T47D (cell line): ENCODE measurements at regions not wholly inside any gene's neighbourhood (a gene's known extent, or its start where the extent isn't known, plus 50 kb on each side); places are given as distances from the start of the nearest gene placed in this dataset.
"Not testable (repeated sequence)": the region's sequence is repeated elsewhere in the genome, so short reads cannot be mapped to it uniquely, and the experiment has no call there.

Source experiments
- DNase-seq, 2 experiments: peaks; one replicate each; pipeline versions ENCODE4 v3.0.0 to v3.0.0-alpha.2; 2011 to 2012; ENCODE audit warnings: low read depth in 1 of 2, low spot score in 1 of 2
- JUND ChIP-seq: IDR thresholded peaks from 2 replicates; pipeline ENCODE4 v1.6.1; 2012; ENCODE audit warnings: low read depth
- in situ Hi-C: cut with HindIII; loops from 2 replicates; pipeline ENCODE4 v1.10.0; 2016; ENCODE audit warnings: low sequenced_read_pairs, low pct_unique_long_range_greater_than_20kb

DNA sequence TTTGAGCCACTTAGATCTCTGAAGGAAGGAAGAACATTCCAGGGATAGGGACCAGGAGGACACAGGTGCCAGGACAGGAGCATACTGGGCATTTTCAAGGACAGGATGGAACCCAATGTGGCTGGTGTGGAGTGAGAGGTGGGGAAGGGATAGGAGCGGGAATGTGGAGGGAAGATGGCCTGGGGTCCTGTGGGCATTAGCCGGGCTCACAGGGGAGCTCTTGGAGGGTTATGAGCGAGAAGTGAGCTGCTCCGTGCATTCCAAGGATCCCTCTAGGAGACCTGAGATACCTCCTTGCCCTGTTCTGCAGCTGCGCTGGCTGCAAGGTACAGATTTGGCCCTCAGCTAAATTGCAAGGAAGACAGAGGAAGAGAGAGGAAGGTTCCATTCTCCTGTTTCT, 87.5 kb downstream of the IER5 start:
- in situ Hi-C loops = no loop called here
- no peak for TF ChIP-seq JUND
- DNase-seq = no peak

DNA sequence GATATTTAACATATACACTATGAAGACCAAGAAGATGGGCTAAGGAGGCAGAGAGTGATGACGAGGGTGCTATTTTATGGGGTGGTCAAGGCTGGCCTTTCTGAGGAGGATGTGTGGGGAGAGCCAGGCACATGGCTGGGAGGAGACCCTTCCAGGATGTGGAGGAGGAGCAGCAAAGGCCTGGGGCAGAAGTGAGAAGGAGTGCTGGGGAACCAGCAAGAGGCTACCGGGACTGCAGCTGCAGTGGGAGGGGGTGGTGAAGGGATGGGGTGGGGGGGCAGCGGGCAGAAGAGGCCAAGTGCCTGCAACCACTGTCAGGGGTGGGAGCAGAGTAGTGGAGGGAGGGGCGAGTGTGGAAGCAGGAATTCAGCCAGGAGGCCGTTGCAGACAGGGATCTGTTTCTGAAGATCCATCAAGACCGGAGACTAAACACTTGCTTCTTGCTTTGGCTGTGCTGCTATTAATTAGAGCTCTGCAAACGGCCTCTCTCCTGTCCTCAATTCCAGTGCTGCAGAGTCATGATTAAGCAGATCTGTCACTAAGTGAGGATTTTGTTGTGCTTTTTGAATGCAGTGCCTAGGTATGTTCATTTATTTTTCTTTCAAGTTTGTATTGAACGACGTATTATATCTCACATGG, 89.9 kb downstream of the IER5 start:
- no peak for DNase-seq
- no peak for TF ChIP-seq JUND
- in situ Hi-C loops = no loop called here

DNA sequence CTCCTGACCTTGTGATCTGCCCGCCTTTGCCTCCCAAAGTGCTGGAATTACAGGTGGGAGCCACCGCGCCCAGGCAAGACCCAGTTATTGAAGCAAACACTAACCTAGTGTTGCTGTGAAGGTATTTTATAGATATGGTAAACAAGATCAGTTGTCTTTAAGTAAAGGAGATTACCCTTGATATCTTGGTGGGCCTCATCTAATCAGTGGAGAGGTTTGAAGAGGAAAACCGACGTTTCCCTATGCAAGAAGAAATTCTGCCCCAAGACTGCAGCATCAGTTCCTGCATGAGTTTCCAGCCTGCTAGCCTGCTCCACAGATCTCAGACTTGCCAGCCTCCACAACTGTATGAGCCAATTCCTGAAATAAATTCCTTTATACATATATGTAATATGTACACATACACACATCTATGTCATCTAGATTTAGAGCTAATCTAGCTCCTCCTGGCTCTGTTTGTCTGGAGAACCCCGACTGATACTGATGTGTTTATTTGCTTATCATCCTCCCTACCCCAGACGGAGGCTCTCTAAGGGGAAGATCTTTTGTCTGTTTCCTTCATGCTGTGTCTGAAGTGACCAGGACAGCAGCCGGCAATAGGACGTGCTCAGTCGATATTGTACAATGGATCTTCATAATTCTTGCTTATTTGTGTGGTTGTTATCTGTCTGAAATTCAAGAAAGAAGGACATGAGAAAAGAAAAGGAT, 90.9 kb downstream of the IER5 start:
- in situ Hi-C loops = no loop called here
- no peak for DNase-seq
- TF ChIP-seq JUND = no peak

DNA sequence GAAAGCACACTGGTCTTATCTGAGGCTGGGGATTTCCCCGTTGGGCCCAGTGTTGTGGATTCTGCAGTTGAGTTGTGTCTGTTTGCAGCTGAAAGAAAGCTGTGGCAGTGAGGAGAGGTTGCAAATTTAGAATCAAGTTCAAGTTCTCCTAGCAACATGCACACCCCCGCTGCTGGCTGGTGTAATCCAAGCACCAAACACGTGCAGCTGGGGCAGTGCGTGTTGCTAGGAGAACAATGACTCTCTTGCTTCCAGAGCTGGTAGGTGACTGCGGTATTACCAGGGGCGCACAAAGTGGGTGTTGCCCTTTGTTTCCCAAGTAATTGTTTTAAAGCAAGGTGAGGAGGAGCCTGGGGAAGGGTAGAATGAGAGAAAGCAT, 91.5 kb downstream of the IER5 start:
- no peak for DNase-seq
- TF ChIP-seq JUND = no peak
- in situ Hi-C loops = no loop called here

DNA sequence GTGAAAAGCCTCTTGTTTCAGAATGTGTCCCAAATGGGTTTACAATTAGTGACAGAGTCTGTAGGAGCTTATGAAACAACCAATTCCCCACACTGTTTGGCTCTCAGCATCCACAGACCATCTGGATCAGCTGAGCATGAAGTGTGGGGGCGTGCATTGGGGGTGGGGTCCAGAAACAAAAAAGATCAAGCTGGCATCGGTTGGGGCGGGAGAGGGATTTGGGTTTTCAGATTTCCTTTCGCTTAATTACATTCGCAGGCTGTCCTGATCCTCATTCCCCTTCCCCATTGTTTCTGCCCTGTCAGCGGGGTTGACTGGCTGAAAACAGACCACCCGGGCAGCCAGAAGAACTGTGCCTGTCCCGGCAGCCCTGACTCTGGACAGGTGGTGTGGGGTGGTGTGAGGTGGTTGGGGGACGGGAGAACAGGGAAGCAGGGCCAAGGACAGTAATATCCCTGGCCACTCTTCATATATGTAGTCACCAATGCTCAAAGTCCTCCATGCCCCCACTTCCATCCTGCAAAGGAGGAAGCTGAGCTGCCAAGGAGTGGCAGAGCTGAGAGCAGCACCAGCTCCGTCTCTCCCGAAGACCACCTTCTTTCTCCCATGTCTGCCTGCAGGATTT, 92.0 kb downstream of the IER5 start:
- in situ Hi-C loops = no loop called here
- no peak for DNase-seq
- no peak for TF ChIP-seq JUND

DNA sequence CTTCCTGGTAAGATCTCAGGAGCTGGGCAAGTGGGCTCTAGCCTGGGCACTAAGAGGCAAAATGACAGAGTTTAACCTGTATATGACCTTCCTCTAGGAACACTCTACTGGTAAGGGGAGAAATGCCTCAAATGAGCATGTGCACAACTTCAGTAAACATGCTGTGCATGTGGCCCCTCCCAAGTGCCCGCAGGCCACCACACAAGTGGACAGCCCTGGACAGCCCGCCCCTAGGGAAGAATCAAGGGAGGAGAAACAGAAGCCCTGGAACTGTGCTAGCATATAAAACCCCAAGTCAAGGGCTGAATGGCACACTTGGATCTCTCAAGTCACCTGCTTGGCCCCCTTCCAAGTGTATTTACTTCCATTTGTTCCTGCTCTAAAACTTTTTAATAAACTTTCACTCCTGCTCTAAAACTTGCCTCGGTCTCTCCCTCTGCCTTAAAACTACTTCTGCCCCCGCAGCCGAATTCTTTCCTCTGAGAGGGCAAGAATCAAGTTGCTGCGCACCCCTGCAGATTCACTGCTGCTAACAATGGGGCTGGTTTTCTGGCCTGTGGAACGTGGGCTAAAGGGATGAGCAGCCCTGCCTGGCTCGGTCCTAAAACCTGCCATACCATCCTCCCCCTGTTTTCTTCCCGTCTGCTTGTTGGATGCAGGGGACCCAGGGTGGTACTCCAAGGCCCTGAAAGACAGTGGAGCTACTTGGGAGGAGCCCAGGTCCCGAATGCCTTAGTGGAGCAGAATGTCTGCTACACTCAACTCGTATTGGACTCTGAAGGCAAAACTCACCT, 93.5 kb downstream of the IER5 start:
- TF ChIP-seq JUND = no peak
- in situ Hi-C loops = no loop called here

DNA sequence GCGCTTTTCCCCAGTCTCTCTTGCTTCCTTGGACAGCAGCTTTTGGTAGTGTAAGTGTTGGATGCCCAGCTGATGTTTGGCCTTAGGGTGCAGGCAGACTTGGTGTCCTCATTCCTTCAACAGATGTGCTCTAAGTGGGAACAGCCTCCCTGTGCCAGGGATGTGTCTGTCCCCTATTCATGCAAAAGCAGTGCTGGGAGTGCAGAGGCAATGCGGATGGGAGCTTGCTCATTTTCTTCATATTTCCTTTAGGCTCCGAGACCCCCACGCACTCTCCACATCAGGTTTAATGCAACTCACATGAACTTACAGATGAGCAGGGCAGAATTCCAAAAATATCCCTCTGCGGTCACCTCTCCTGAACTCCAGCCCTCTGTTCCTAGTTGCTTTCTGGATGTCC, 96.1 kb downstream of the IER5 start:
- DNase-seq = no peak
- no peak for TF ChIP-seq JUND
- in situ Hi-C loops = no loop called here

More for the DNA sequence above, 93.5 kb downstream of the IER5 start:
- DNase-seq = peak in 1 of 2 experiments; percentile 33

DNA sequence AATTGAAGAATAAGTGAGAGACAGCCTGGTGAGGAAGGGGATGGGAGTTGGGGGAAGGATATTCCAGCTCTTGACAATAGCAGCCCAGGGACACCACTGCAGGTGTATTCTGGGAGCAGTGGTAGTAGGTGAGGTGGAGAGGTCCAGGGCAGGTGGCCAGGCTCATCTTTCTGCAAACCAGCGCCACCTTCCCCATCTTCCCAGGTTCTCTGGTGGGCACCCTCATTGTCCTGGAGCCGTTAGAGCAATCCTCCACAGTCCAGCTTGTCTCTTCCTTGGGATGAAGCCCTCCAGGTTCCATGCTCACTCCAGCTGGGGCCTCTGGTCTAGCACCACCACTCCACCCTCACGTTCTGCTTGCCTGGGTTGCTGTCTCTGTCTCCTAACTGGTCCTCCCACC, 97.0 kb downstream of the IER5 start:
- in situ Hi-C loops = no loop called here
- TF ChIP-seq JUND = no peak
- no peak for DNase-seq

DNA sequence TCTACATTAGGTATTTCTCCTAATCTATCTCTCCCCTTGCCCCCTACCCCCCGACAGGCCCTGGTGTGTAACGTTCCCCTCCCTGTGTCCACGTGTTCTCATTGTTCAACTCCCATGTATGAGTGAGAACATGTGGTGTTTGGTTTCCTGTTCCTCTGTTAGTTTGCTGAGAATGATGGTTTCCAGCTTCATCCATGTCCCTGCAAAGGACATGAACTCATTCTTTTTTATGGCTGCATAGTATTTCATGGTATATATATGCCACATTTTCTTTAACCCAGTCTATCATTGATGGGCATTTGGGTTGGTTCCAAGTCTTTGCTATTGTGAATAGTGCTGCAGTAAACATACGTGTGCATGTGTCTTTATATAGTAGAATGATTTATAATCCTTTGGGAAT, 97.6 kb downstream of the IER5 start:
- in situ Hi-C loops, DNase-seq: not testable (repeated sequence)

DNA sequence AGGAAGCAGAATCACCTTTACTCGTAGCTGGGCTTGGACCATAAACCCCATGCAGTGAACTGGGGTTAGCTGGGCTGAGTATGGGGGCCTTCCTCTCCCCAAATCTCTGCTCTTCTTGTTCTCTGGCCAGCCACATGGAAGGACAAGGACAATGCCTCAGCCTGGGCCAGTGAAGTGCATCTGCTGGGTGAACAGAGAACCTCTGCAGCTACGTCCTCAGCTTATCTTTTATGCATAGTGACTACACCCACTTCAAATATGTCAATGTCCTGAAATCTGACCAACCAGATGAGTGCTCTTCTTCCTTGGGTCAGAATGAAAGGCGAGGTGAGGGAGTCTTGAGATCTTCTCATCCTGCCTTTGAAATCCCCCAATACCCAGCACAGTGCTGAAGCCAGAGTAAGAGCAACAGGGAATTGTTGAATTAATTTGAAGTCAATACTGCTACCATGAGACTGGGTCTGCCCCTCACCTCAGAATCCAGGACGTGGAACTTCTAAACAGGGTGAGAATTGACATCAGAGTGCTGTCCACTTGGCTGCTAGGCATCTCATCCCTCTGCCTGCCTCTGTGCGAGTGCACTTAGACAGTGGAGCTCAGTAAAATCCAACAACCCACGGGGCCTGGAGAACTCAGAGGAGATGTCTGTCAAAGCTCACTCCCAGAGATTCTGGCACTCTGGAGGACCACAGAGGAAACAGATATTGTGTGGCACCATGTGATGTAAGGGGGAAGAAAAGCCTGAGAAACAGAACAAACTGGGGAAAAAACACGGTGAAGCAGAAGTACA, 99.0 kb downstream of the IER5 start:
- in situ Hi-C loops = no loop called here
- DNase-seq = no peak
- no peak for TF ChIP-seq JUND

DNA sequence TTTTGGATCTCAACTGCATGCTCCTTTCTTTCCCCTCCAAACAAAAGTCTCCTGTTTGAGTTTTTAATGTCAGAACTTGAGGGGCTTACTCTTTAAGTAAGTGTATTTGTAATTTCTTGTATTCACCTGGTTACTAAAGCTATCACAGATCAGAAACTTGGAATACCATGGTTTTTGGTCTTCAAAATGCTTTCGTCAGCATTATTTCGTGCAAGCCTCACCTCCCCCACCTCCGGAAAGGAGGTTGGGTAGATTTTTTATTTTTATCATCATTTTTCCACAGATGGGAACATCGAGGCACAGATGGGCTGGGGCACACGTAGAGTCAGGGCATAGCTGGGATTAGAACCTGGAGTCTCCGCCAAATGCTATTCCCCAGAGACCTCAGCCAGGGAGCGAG, 100.7 kb downstream of the IER5 start:
- no peak for TF ChIP-seq JUND
- in situ Hi-C loops = no loop called here
- DNase-seq = no peak

DNA sequence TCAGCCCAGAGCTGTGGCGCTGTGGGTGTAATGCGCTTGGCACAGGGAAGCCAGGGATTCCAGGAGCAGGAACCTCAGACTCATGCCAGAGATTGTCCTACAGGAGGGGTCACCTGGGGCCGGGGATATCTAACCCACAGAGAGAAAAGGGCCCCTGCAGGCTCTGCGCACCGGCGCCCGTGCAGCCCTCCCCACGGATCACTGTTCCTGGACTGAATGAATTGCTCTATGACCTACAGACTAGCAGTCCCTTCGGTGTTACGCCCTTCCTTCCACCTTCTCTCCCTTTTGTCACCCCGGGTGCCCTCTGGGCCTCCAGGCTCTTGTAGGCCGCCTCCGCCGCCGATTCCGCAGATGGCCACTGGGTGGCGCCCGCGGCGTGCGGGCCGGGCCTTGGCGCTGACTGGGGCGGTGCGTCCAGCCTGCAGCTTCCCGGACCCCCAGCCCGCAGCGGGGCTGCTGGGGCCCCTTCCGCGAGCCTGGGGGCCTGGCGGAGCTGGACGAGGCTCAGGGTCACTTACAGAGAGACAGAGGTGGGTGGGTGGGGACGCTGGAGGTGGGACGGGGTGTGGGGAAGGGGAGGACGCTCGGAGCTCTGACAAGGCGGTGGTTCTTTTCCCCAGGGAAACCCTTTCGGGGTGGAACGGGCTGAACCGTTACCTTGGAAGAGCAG, 101.3 kb downstream of the IER5 start:
- in situ Hi-C loops = no loop called here
- TF ChIP-seq JUND = no peak
- DNase-seq = peak; percentile 64 to 82
